ENCODE measurements at regions not wholly inside any gene's neighbourhood (a gene's known extent, or its start where the extent isn't known, plus 50 kb on each side); places are given as distances from the start of the nearest gene placed in this dataset.

DNA sequence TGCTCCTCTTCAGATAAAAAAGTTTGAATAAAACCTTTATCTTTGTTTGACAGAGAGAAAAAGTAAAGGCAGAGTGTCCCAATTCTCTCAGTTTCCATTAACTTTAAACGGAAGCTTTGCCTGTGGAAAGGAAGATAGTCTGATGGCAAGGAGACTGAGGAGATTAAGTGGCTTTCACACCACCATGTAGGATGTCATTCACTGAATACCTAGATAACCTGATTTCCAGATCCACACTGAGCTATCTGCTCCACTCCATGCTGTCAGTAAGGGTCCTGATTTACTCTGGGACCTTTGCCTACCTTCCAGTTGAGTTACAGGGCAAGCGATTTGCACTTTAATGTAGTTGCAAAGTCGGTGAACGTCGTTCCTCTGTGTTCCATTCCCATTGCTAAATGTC is 233.4 kb upstream of the TBL1XR1 start:
- no peak for TF ChIP-seq CTCF (conservative IDR thresholded peaks at IDR 0.05; ENCODE audit: low read depth)
- ChIA-PET POLR2A (ENCODE audit: low non-redundant PET) (no interaction called here), CTCF (interaction anchor here (0.7 kb wide), 1 partner anchor 294 kb away, joined by 4 read pairs; no protein-coding TSS in a partner anchor)
- DNase-seq (ENCODE audit: low spot score) = no peak
- no peak overlapping the region for H3K27ac ChIP-seq

- no peak for TF ChIP-seq CTCF (conservative IDR thresholded peaks at IDR 0.05; ENCODE audit: low read depth)
- POLR2A ChIA-PET (ENCODE audit: low non-redundant PET) = no interaction called here
- CTCF ChIA-PET = no interaction called here
- H3K27ac ChIP-seq = no peak overlapping the region
- no peak for DNase-seq (ENCODE audit: low spot score)
These were observed 234.4 kb upstream of the TBL1XR1 start for GRCh38 chr3:177431525-177432176.

DNA sequence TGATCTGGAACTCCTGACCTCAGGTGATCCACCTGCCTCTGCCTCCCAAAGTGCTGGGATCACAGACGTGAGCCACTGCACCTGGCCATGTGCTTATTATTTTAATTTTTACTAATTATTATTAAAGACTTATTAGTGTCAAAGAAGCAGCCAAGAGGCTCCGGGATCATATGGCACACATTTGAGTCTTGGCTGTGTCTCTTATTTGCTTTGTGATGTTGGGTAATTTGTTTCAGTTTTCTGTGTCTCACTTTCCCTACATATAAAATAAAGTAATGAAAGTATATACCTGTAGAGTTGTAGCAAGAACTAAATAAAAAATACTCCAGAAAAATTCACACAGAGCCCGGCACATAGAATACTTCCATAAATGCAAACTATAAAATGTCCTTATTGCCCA is 238.0 kb upstream of the TBL1XR1 start:
- CTCF ChIA-PET = no interaction called here
- POLR2A ChIA-PET (ENCODE audit: low non-redundant PET) = no interaction called here
- DNase-seq (ENCODE audit: low spot score) = no peak
- H3K27ac ChIP-seq = no peak overlapping the region
- no peak for TF ChIP-seq CTCF (conservative IDR thresholded peaks at IDR 0.05; ENCODE audit: low read depth)

DNA sequence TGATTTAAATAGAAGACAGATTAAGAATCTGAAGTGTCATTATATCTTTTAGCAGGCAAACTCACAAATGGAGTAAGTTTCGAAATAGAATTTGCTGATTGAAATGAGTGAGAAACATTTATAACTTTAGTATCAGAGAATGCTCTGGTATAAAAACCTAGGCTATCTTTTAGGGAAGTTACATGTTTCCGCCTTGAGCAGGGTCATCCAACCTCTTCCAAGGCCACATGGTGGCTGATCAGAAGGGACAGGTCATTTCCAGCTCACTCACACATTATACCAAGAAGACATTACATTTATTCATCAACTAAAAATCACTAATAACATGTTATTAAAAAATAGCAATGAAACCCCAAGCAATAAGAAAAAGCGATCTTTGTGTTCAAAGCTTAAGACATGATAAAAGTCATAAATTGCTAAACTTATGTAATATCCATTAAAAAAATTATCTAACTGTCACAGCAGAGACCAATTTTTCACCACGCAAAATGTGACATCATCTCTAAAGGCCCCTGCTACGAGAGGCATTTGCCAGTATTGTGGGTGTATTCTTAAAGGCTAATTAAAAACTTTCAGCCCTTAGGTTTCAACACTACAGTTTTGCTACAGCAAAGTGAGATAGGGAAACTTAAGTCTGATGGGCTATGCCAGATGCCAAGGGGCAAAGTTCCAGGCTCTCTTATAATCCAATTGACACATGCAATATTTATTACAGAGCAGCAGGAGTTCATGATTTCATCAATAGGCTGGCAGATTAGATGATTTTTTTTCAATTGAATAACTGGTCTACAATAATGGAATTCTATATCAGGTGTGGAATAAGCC is 240.4 kb upstream of the TBL1XR1 start:
- ChIA-PET CTCF (no interaction called here), POLR2A (ENCODE audit: low non-redundant PET) (no interaction called here)
- TF ChIP-seq CTCF (conservative IDR thresholded peaks at IDR 0.05; ENCODE audit: low read depth) = no peak
- DNase-seq (ENCODE audit: low spot score) = no peak
- H3K27ac ChIP-seq = no peak overlapping the region

- TF ChIP-seq CTCF (conservative IDR thresholded peaks at IDR 0.05; ENCODE audit: low read depth) = no peak
- no peak for DNase-seq (ENCODE audit: low spot score)
- no peak overlapping the region for H3K27ac ChIP-seq
- CTCF ChIA-PET = no interaction called here
- POLR2A ChIA-PET (ENCODE audit: low non-redundant PET) = no interaction called here
These were observed 241.4 kb upstream of the TBL1XR1 start for GRCh38 chr3:177438596-177439220.

DNA sequence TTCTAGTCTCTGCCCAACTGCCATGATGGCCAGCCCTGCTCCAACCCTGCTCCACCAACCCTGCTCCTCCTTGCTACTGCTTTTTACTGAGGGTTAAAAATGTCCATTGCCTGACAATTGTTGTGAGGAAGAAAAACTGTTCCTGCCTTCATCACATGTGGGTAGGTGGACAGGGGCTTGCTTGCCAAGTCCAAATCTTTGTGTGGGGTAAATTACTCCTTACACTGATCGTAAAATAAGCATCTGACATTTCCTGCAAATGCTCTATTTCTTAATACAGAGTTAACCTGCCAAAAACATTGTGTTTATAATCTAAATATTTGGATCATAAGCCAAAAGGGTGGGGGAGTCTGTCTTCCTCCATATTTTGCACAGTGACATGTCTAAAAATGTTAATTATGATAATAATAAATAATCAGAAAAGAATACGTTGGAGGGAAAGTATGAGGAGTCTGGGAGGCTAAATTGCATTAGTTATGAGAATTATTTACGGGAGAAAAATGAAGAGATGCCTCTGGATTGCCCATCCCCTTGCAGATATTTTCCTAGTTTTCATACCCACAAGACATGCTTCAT is 242.5 kb upstream of the TBL1XR1 start:
- H3K27ac ChIP-seq = no peak overlapping the region
- no peak for DNase-seq (ENCODE audit: low spot score)
- POLR2A ChIA-PET (ENCODE audit: low non-redundant PET) = no interaction called here

More for the DNA sequence above, 242.5 kb upstream of the TBL1XR1 start:
- TF ChIP-seq CTCF (conservative IDR thresholded peaks at IDR 0.05; ENCODE audit: low read depth) = no peak
- CTCF ChIA-PET = no interaction called here

Measured in RWPE1 (cell line).